ENCODE measurements at regions not wholly inside any gene's neighbourhood (a gene's known extent, or its start where the extent isn't known, plus 50 kb on each side); places are given as distances from the start of the nearest gene placed in this dataset.

DNA sequence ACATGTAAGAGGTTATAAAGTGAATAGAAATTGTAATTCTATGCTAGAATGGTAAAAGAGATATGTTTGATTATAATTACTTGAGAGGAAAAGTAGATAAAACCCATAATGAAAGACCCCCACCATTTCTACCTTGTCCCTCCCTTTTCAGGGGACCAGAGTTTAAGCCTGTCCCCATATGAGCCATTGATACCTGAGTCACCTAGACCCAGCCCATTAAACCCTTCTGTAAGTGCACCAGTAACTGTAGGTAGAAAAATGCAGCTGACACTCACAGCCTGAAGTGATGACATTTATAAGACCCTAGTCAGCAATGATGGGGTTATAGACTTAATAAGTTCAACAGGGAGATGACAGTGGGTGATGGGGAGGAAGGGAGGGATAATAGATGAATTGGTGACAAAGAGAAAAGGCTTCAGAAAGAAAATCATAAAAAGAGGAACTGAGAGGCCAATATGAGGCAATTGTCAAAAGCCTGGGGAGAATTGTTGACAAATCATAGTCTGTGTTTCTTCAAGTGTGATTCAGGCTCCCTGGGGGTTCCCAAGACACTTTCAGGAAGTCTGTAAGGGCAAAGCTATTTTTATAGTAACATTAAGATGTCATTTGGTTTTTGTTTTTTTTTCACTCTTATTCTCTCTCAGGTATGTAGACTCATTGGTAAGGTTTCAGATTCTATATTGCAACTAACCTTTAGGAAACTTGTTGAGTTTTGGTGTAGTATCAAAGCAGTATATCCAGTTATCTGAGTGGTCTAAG is 544.2 kb downstream of the SATB2 start:
- TF ChIP-seq EZH2 (IDR thresholded peaks at IDR 0.05) (no peak), FOXP2 (optimal IDR thresholded peaks at IDR 0.05; ENCODE audit: control extremely low read depth, extremely low read length, insufficient read depth) (no peak), POLR2AphosphoS5 (IDR thresholded peaks at IDR 0.05; ENCODE audit: borderline replicate concordance, low read depth, low read length) (no peak)
- Histone ChIP-seq H3K9me3 (ENCODE audit: low read depth, low read length) (no peaks in the 10 kb centered on the region), H3K4me3 (no peak overlapping the region), H3K36me3 (ENCODE audit: insufficient read depth, low read length) (no peaks in the 10 kb centered on the region), H3K9ac (ENCODE audit: insufficient read length) (no peak overlapping the region), H3K27ac (no peak overlapping the region)
- no peak for DNase-seq (ENCODE audit: low read depth, low spot score)

DNA sequence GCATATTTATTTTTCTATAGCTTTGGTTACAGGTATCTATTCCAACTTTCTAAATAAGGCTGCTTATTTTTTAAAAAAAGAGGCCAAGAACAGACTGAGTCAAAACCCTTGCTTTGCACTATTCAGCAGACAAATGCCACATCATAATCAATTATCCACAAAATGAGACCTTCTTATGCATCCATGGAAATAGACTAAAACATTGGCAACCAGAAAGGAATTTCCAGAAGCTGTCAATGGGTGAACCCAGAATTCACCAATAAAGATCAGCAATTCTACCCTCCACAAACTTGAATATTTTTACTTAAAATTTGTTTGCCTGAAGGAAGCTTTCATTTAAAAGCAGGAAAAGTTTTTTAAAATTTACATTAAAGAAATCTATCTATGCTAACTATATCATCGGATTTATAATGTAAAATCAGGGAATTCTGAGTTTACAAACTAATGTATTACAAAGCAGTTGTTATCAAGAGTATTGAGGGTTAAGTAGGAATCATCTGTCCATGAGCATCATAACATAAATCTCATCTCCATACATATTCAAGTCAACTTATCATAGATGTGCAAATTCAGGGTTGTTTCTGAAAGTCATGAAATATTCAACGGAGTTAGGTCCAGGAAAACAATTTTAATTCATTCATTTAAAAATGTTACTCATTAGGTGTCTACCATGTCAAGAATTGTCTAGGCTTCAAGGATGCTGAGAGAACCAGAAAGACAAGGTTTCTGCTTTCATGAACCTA is 548.0 kb downstream of the SATB2 start:
- Histone ChIP-seq H3K27ac (no peak overlapping the region), H3K9me3 (ENCODE audit: low read depth, low read length) (no peaks in the 10 kb centered on the region), H3K36me3 (ENCODE audit: insufficient read depth, low read length) (no peaks in the 10 kb centered on the region), H3K9ac (ENCODE audit: insufficient read length) (no peak overlapping the region), H3K4me3 (no peak overlapping the region)
- TF ChIP-seq FOXP2 (optimal IDR thresholded peaks at IDR 0.05; ENCODE audit: control extremely low read depth, extremely low read length, insufficient read depth) = no peak
- TF ChIP-seq POLR2AphosphoS5 (IDR thresholded peaks at IDR 0.05; ENCODE audit: borderline replicate concordance, low read depth, low read length) = no peak
- no peak for TF ChIP-seq EZH2 (IDR thresholded peaks at IDR 0.05)
- no peak for DNase-seq (ENCODE audit: low read depth, low spot score)

DNA sequence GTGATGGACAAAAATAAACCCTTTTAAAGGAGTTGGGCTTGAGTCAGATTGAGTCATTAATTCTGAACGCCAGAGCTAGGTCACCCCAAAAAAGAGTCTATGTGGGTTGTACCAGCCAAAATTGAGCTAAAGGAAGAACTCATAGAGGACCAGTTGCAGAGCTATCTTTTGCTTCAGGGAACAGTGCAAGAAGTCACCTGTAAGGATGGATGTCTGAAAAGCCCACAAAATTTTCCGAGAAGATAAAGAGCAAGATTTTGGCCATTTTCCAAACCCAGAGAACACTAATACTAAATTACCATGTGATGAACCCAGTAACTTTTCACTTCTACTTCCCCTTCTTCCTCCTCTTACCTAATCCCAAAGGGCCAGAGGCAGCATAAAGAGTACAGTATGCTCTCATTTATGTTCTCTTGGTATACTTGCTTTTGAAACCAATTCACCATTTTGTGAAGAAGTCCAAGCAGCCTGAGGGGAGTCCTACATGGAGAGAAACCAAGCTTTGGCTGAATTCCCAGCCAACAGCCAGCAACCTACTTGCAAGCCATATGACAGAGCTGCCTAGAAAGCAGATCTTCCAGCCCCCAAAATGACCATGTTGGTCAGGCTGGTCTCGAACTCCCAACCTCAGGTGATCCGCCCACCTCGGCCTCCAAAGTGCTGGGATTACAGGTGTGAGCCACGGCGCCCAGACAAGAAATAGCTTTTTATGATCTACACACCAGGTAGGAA is 551.7 kb downstream of the SATB2 start:
- no peak overlapping the region for H3K27ac ChIP-seq
- TF ChIP-seq POLR2AphosphoS5 (IDR thresholded peaks at IDR 0.05; ENCODE audit: borderline replicate concordance, low read depth, low read length) = no peak
- no peak for TF ChIP-seq FOXP2 (optimal IDR thresholded peaks at IDR 0.05; ENCODE audit: control extremely low read depth, extremely low read length, insufficient read depth)
- no peak for TF ChIP-seq EZH2 (IDR thresholded peaks at IDR 0.05)
- H3K4me3 ChIP-seq = no peak overlapping the region
- no peaks in the 10 kb centered on the region for H3K9me3 ChIP-seq (ENCODE audit: low read depth, low read length)
- no peaks in the 10 kb centered on the region for H3K36me3 ChIP-seq (ENCODE audit: insufficient read depth, low read length)
- no peak overlapping the region for H3K9ac ChIP-seq (ENCODE audit: insufficient read length)
- no peak for DNase-seq (ENCODE audit: low read depth, low spot score)

DNA sequence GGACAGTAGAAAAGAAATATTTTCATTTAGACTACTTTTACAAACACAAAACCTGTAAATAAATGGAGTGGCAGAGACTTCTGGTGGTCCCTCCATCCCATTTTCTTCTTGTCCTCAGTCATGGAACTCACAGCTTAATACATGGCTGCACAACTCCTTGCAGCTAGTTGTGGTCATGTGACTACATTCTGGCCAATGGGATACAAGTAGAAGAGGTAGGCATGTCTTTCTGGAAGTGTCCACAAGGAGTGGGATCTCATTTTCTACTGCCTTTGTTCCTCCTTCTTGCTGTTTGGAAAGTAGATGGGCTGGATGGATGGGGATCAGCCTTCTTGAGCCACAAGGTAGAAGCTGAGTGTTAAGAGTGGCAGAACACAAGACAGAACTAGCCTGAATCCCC is 555.8 kb downstream of the SATB2 start:
- TF ChIP-seq FOXP2 (optimal IDR thresholded peaks at IDR 0.05; ENCODE audit: control extremely low read depth, extremely low read length, insufficient read depth) (no peak), EZH2 (IDR thresholded peaks at IDR 0.05) (no peak), POLR2AphosphoS5 (IDR thresholded peaks at IDR 0.05; ENCODE audit: borderline replicate concordance, low read depth, low read length) (no peak)
- H3K36me3 ChIP-seq (ENCODE audit: insufficient read depth, low read length) = no peaks in the 10 kb centered on the region
- no peak overlapping the region for H3K9ac ChIP-seq (ENCODE audit: insufficient read length)

DNA sequence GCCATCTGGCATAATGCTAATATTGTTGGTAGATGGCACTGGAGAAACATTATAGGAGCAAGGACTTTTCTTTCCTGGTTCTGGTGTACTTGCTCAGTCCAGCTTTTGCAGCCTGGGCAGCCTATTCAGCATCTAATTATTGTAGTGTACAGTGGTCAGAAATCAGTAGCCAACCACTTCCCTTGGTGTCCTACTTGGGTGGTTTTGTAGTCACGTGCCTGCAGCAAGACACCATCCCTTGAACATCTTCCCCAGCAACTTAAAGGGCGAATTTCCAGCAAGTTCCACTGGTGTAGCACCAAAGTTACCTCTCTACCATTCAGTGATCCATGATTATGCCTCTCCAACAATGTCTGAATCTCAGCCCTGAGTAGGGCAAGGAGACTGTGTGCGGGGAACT is 557.6 kb downstream of the SATB2 start:
- H3K27ac ChIP-seq = no peak overlapping the region

More for the DNA sequence above, 555.8 kb downstream of the SATB2 start:
- no peak overlapping the region for H3K27ac ChIP-seq
- no peak for DNase-seq (ENCODE audit: low read depth, low spot score)
- no peak overlapping the region for H3K4me3 ChIP-seq
- no peaks in the 10 kb centered on the region for H3K9me3 ChIP-seq (ENCODE audit: low read depth, low read length)

DNA sequence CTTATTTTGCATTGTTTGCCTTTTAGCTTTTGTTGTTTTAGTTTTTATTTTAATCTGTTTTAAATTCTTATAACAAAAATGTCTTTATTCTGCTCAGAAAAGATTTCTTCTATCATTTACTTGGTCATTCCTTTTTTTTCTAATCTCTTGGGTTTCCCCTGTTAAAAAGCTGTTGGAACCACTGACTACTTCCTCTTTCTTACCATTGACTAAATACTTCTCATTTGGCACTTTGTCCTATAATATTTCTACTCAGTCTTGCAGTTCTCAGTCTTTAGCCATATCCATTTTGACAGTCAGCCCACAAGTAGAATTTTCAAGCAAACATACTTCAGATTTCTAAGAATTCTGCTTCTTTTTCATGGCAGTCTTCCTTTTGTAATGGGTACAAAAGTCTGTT is 567.2 kb downstream of the SATB2 start:
- Histone ChIP-seq H3K9me3 (ENCODE audit: low read depth, low read length) (no peaks in the 10 kb centered on the region), H3K9ac (ENCODE audit: insufficient read length) (no peak overlapping the region), H3K27ac (no peak overlapping the region), H3K36me3 (ENCODE audit: insufficient read depth, low read length) (no peaks in the 10 kb centered on the region), H3K4me3 (no peak overlapping the region)
- DNase-seq (ENCODE audit: low read depth, low spot score) = no peak
- TF ChIP-seq EZH2 (IDR thresholded peaks at IDR 0.05) (no peak), POLR2AphosphoS5 (IDR thresholded peaks at IDR 0.05; ENCODE audit: borderline replicate concordance, low read depth, low read length) (no peak), FOXP2 (optimal IDR thresholded peaks at IDR 0.05; ENCODE audit: control extremely low read depth, extremely low read length, insufficient read depth) (no peak)

More for the DNA sequence above, 557.6 kb downstream of the SATB2 start:
- Histone ChIP-seq H3K9ac (ENCODE audit: insufficient read length) (no peak overlapping the region), H3K4me3 (no peak overlapping the region), H3K36me3 (ENCODE audit: insufficient read depth, low read length) (no peaks in the 10 kb centered on the region), H3K9me3 (ENCODE audit: low read depth, low read length) (no peaks in the 10 kb centered on the region)
- DNase-seq (ENCODE audit: low read depth, low spot score) = no peak
- TF ChIP-seq FOXP2 (optimal IDR thresholded peaks at IDR 0.05; ENCODE audit: control extremely low read depth, extremely low read length, insufficient read depth) = no peak
- no peak for TF ChIP-seq POLR2AphosphoS5 (IDR thresholded peaks at IDR 0.05; ENCODE audit: borderline replicate concordance, low read depth, low read length)
- no peak for TF ChIP-seq EZH2 (IDR thresholded peaks at IDR 0.05)

DNA sequence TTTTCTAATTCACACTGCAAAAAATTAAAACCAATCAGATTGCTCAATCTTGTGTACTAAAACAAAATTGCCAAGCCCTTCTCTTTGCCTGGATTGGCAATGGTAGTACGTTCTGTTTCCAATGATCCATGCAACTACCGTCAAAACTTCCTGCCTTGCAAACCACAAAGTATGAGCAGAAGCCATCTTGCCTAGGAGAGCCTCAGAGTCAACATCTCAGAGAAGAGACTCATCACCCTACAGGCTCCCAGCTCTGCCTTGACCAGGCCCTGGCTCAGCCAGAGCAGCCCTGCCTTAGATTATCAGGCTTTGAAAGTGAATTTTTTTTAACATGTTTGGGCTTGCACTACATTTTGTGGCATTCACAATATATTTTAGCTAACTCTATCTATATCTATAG is 574.1 kb downstream of the SATB2 start:
- Histone ChIP-seq H3K4me3 (no peak overlapping the region), H3K9me3 (ENCODE audit: low read depth, low read length) (no peaks in the 10 kb centered on the region), H3K9ac (ENCODE audit: insufficient read length) (no peak overlapping the region), H3K36me3 (ENCODE audit: insufficient read depth, low read length) (no peaks in the 10 kb centered on the region), H3K27ac (no peak overlapping the region)
- no peak for DNase-seq (ENCODE audit: low read depth, low spot score)
- TF ChIP-seq EZH2 (IDR thresholded peaks at IDR 0.05) (no peak), POLR2AphosphoS5 (IDR thresholded peaks at IDR 0.05; ENCODE audit: borderline replicate concordance, low read depth, low read length) (no peak), FOXP2 (optimal IDR thresholded peaks at IDR 0.05; ENCODE audit: control extremely low read depth, extremely low read length, insufficient read depth) (no peak)

DNA sequence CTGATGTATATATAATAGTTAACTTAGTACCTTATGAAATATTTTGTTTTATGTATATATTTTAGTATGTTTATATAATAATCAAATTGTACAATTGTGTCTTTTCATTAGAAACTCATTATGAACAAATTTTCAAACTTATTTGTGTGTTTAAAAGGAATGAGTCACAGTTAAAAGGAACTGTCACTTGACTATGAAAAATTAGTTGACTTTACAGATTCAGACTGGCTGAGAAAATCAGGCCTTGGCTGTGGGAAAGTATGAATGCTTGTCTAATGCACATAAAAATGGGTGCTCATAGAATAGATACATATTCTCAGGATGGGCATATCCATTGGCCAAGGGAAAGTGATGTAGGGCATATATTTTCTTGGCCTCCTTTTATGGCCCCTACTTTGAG is 576.8 kb downstream of the SATB2 start:
- H3K4me3 ChIP-seq = no peak overlapping the region
- H3K27ac ChIP-seq = no peak overlapping the region
- no peak for DNase-seq (ENCODE audit: low read depth, low spot score)
- H3K9ac ChIP-seq (ENCODE audit: insufficient read length) = no peak overlapping the region
- H3K9me3 ChIP-seq (ENCODE audit: low read depth, low read length) = no peaks in the 10 kb centered on the region
- H3K36me3 ChIP-seq (ENCODE audit: insufficient read depth, low read length) = no peaks in the 10 kb centered on the region
- TF ChIP-seq FOXP2 (optimal IDR thresholded peaks at IDR 0.05; ENCODE audit: control extremely low read depth, extremely low read length, insufficient read depth) (no peak), POLR2AphosphoS5 (IDR thresholded peaks at IDR 0.05; ENCODE audit: borderline replicate concordance, low read depth, low read length) (no peak)
